PC-9 (cell line): ENCODE measurements at regions not wholly inside any gene's neighbourhood (a gene's known extent, or its start where the extent isn't known, plus 50 kb on each side); places are given as distances from the start of the nearest gene placed in this dataset.

Experiments used
- BruUV-seq: library from RNA; stranded (reverse); fragments of 400-500 nt; replicated peaks from 2 replicates; lab custom pipeline; 2021; lab: Mats Ljungman, UMichigan
- CTCF ChIA-PET: fragments of 300-600 bp; sonication (Branson Sonifier 250); formaldehyde crosslinking; loops from one replicate; lab custom pipeline; 2022; ENCODE audit warnings: antibody characterized with exemption; lab: Charles Lee
- POLR2A ChIA-PET: fragments of 300-600 bp; sonication (Branson Sonifier 250); formaldehyde crosslinking; loops from one replicate; lab custom pipeline; 2022; ENCODE audit warnings: antibody characterized with exemption; ENCODE audit not compliant: unreplicated experiment; lab: Charles Lee
- DNase-seq, 2 experiments: peaks; one replicate each; pipeline versions ENCODE4 v3.0.0 to v3.0.0-alpha.2; 2015 to 2022; ENCODE audit warnings: mixed read lengths in 1 of 2
- H2AFZ ChIP-seq: fragments of 200-600 bp; sonication (generic); 2 replicates; pipeline ENCODE4 v1.8.1; 2017; ENCODE audit warnings: antibody characterized with exemption
- H3F3A ChIP-seq: fragments of 200-600 bp; sonication (generic); 2 replicates; pipeline ENCODE4 v1.8.1; 2017; ENCODE audit warnings: antibody characterized with exemption, mild to moderate bottlenecking, low read depth; ENCODE audit not compliant: insufficient read depth
- H3K27ac ChIP-seq: fragments of 200-600 bp; sonication (generic); 2 replicates; pipeline ENCODE4 v1.6.1; 2016; ENCODE audit warnings: mixed run types
- H3K27me3 ChIP-seq: fragments of 200-600 bp; sonication (generic); 2 replicates; pipeline ENCODE4 v1.6.1; 2016; ENCODE audit warnings: low read depth, mixed run types; ENCODE audit not compliant: insufficient read depth
- H3K36me3 ChIP-seq: fragments of 200-600 bp; sonication (generic); 2 replicates; pipeline ENCODE4 v1.6.1; 2016; ENCODE audit warnings: low read depth, mixed run types
- H3K4me1 ChIP-seq: fragments of 200-600 bp; sonication (generic); replicated peaks from 2 replicates; pipeline ENCODE4 v1.6.1; 2016; ENCODE audit warnings: mixed run types; ENCODE audit not compliant: insufficient read depth
- H3K4me2 ChIP-seq: fragments of 200-600 bp; sonication (generic); 2 replicates; pipeline ENCODE4 v1.6.1; 2017; ENCODE audit warnings: mixed run types
- H3K4me3 ChIP-seq: fragments of 200-600 bp; sonication (generic); 2 replicates; pipeline ENCODE4 v1.6.1; 2016; ENCODE audit warnings: mixed run types
- H3K79me2 ChIP-seq: fragments of 200-600 bp; sonication (generic); 2 replicates; pipeline ENCODE4 v1.6.1; 2017; ENCODE audit warnings: low read depth, mixed run types
- H3K9me2 ChIP-seq: fragments of 200-600 bp; sonication (generic); 2 replicates; pipeline ENCODE4 v1.8.1; 2017; ENCODE audit warnings: mild to moderate bottlenecking; ENCODE audit not compliant: insufficient read depth
- H3K9me3 ChIP-seq: fragments of 200-600 bp; sonication (generic); 2 replicates; pipeline ENCODE4 v1.8.1; 2016; ENCODE audit warnings: low read depth; ENCODE audit not compliant: insufficient read depth
- H4K20me1 ChIP-seq: fragments of 200-600 bp; sonication (generic); 2 replicates; pipeline ENCODE4 v1.8.1; 2017; ENCODE audit not compliant: insufficient read depth
- CTCF ChIP-seq: fragments of 200-600 bp; sonication (generic); conservative IDR thresholded peaks from 2 replicates; pipeline ENCODE4 v1.6.1; 2017; ENCODE audit warnings: mixed run types, antibody characterized with exemption, mild to moderate bottlenecking, moderate library complexity
- EZH2 ChIP-seq: fragments of 200-600 bp; sonication (generic); IDR thresholded peaks from 2 replicates; pipeline ENCODE4 v1.8.0; 2017; ENCODE audit warnings: antibody characterized with exemption, low read depth
- intact Hi-C: fragments of 100-400 bp; cut with micrococcal nuclease; formaldehyde crosslinking; loops from one replicate; pipeline ENCODE4 v1.10.0; 2022; ENCODE audit not compliant: unreplicated experiment

- TF ChIP-seq EZH2 (no peak), CTCF (no peak)
- H3K79me2 ChIP-seq: no peaks in the 10 kb centered on the region
- no TSS peak for BruUV-seq
- H3K9me3 ChIP-seq: no peaks in the 10 kb centered on the region
- H3K4me2 ChIP-seq: no peak overlapping the region
- H3K4me3 ChIP-seq: no peak overlapping the region
- H2AFZ ChIP-seq: no peak overlapping the region
- H3K27ac ChIP-seq: no peak overlapping the region
- no peak for DNase-seq
- H3K36me3 ChIP-seq: no peaks in the 10 kb centered on the region
- intact Hi-C loops: no loop called here
- H3K9me2 ChIP-seq: no peaks in the 10 kb centered on the region
- H3F3A ChIP-seq: no peaks in the 10 kb centered on the region
- no peaks in the 10 kb centered on the region for H3K27me3 ChIP-seq
- H4K20me1 ChIP-seq: no peaks in the 10 kb centered on the region
- H3K4me1 ChIP-seq: no peaks in the 10 kb centered on the region; the same call in 1 of the 2 replicates
- ChIA-PET POLR2A (no interaction called here), CTCF (interaction anchor here (0.5 to 0.8 kb wide), 2 partner anchors 10 to 85 kb away, joined by 3 to 6 read pairs; no protein-coding TSS in a partner anchor)
Observed at GRCh38 chr15:66941791-66942190, 123.6 kb upstream of the SMAD3 start.

DNA sequence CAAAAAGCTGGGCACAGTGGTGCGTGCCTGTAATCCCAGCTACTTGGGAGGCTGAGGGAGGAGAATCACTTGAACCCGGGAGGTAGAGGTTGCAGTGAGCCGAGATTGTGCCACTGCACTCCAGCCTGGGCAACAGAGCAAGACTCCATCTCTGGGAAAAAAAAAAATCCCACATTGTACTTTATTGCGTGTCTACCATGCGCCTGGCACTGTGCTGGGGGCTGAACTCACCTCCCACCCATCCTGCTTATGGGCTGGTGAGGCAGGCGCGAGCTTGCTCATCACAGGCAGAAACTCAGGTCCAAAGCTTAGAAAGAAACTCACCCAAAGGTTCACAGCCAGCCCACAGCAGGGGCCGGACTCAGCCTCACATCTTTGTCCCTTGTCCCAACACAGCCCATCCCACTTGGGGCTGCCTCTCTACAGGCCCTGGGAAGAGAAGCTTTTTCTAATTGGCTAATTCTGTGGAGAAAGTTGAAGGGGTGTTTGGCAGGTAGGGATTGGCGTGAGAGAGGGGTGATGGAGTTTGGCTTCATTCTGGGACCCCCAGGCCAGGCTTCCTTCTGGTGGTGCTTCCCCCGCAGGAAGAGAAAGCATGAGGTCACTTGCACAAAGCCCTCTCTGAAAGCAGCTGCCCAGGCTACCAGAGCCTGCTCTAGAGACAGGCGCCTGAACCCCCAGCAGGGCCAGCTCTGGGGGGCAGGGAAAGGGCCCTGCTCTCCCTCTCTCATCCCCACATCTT is 122.6 kb upstream of the SMAD3 start:
- no peaks in the 10 kb centered on the region for H3K9me2 ChIP-seq
- CTCF ChIA-PET: no interaction called here

GRCh38 chr15:66943456-66944095 is 121.8 kb upstream of the SMAD3 start:
- no peaks in the 10 kb centered on the region for H3K36me3 ChIP-seq
- H2AFZ ChIP-seq: no peak overlapping the region
- H3F3A ChIP-seq: peaks cover 11% of the 10 kb centered on the region; the same call in 1 of the 2 replicates
- no peaks in the 10 kb centered on the region for H4K20me1 ChIP-seq
- H3K79me2 ChIP-seq: no peaks in the 10 kb centered on the region
- TF ChIP-seq EZH2 (no peak), CTCF (no peak)
- H3K4me3 ChIP-seq: no peak overlapping the region
- H3K27ac ChIP-seq: no peak overlapping the region
- no peaks in the 10 kb centered on the region for H3K9me2 ChIP-seq
- no peak for DNase-seq
- POLR2A ChIA-PET: interaction anchor here (0.5 kb wide), 1 partner anchor 59 kb away, joined by 4 read pairs; no protein-coding TSS in a partner anchor
- no peak overlapping the region for H3K4me2 ChIP-seq
- no peaks in the 10 kb centered on the region for H3K27me3 ChIP-seq
- intact Hi-C loops: no loop called here
- no peaks in the 10 kb centered on the region for H3K9me3 ChIP-seq
- peaks cover 14% of the 10 kb centered on the region for H3K4me1 ChIP-seq
- CTCF ChIA-PET: no interaction called here
- BruUV-seq: no TSS peak

More for the DNA sequence above, 122.6 kb upstream of the SMAD3 start:
- Histone ChIP-seq H3K36me3 (no peaks in the 10 kb centered on the region), H3K4me1 (peaks cover 6% of the 10 kb centered on the region), H3K27ac (no peak overlapping the region), H2AFZ (no peak overlapping the region), H3K27me3 (no peaks in the 10 kb centered on the region), H4K20me1 (no peaks in the 10 kb centered on the region), H3K79me2 (no peaks in the 10 kb centered on the region), H3K4me2 (no peak overlapping the region), H3K9me3 (no peaks in the 10 kb centered on the region), H3F3A (peaks cover 4% of the 10 kb centered on the region; the same call in 1 of the 2 replicates), H3K4me3 (no peak overlapping the region)
- intact Hi-C loops: no loop called here
- no peak for DNase-seq
- POLR2A ChIA-PET: no interaction called here
- BruUV-seq: no TSS peak
- TF ChIP-seq CTCF (no peak), EZH2 (no peak)
